ENCODE measurements at regions not wholly inside any gene's neighbourhood (a gene's known extent, or its start where the extent isn't known, plus 50 kb on each side); places are given as distances from the start of the nearest gene placed in this dataset.
"Not testable (repeated sequence)": the region's sequence is repeated elsewhere in the genome, so short reads cannot be mapped to it uniquely, and the experiment has no call there.

DNA sequence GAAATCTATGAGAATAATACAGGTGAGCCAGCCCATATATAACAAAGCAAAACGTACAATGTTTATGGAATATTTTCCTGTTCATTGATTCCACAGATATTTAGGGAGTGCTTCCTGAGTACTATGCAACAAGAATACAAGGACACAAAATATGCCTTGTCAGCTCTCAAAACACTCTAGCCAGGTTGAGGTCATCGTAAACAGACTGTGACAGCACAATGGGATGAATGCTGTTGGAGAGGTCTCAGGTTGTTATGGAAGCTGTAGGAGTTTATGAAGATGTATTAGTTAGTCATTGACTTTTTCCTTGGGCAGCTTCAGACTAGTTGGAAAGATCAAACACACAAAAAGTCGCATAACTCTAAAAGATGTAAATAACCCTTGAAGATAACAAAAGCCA is 98.1 kb upstream of the SEC22B start:
- not testable (repeated sequence) for H3K4me1 Mint-ChIP-seq (ENCODE audit: unreplicated experiment); DNase-seq (ENCODE audit: low spot score); H3K36me3 Mint-ChIP-seq (ENCODE audit: low read depth, unreplicated experiment); H3K27me3 Mint-ChIP-seq (ENCODE audit: unreplicated experiment); H3K27ac Mint-ChIP-seq (ENCODE audit: unreplicated experiment); H3K9me3 Mint-ChIP-seq (ENCODE audit: unreplicated experiment); H3K4me3 Mint-ChIP-seq (ENCODE audit: unreplicated experiment)

DNA sequence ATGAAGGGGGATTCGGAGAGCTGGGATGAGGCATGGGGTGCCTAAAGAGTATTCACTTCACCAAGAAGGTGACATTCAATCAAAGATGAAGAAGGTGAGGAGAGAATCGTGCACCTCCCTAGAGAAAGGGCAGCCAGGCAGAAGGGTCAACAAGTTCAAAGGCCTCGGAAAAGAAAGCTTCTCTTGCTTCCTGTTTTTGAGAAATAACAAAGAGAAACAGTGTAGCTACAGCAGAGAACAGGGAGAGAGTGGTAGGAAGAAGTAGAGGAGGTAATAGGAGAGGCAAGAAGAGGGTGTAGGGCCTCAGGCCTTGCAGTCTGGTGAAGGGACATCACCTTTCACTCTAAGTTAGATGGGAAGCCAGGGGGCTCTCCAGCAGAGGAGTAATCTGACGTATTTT is 97.0 kb upstream of the SEC22B start:
- not testable (repeated sequence) for DNase-seq (ENCODE audit: low spot score); H3K36me3 Mint-ChIP-seq (ENCODE audit: low read depth, unreplicated experiment); H3K4me1 Mint-ChIP-seq (ENCODE audit: unreplicated experiment); H3K9me3 Mint-ChIP-seq (ENCODE audit: unreplicated experiment); H3K27me3 Mint-ChIP-seq (ENCODE audit: unreplicated experiment); H3K4me3 Mint-ChIP-seq (ENCODE audit: unreplicated experiment)
- peak overlapping the region; percentile 58 for H3K27ac Mint-ChIP-seq (ENCODE audit: unreplicated experiment)

DNA sequence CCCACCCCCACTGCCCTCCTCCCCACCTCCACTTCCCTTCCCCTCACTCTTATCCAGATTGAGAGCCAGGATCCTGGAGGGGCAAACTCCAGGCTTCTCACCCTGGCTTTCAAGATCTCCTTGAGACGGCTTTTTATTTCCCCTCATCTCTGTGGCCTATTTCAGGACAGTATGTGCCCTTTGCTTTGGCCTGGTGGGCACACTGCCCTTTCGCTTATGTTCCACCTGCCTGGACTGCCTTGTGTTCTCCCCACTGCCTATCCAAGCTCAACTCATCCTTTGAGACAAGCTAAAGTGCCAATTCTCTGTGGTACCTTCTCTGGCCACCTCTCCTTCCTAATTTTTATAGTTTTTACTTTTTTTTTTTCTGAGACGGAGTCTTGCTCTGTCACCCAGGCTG is 95.9 kb upstream of the SEC22B start:
- not testable (repeated sequence) for H3K4me3 Mint-ChIP-seq (ENCODE audit: unreplicated experiment); H3K27me3 Mint-ChIP-seq (ENCODE audit: unreplicated experiment); H3K27ac Mint-ChIP-seq (ENCODE audit: unreplicated experiment); DNase-seq (ENCODE audit: low spot score); H3K36me3 Mint-ChIP-seq (ENCODE audit: low read depth, unreplicated experiment); H3K9me3 Mint-ChIP-seq (ENCODE audit: unreplicated experiment); H3K4me1 Mint-ChIP-seq (ENCODE audit: unreplicated experiment)

DNA sequence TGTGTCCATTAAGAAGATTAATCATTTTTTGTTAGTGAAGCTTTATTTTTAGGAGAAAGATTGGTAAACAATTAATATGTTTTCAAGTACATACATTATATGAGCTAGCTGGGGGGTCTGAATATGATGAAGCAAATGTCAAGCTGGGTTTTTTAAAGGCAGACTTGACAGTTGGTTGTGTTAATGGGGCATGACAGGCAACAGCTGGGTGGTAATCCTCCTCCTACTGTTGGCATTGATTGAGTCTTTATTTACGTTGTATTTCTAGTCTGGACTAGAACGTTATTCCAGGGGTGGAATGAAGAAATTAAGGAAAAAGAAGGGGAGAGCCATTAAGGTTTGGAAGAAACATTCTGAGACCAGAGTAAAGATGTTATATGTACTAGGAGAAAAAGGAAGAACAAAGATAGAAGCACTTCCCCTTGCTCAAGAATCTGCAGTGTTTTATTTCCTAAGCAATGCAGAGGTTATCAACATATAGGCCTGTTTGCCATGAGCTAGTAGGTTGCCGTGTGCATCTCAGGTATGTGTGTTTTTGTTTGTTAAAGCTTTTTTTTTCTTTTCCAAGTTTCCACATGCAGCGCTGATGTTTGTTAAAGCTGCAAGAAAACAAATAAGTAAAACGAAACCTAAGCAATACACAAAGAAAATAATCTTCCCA is 95.4 kb upstream of the SEC22B start:
- H3K27me3 Mint-ChIP-seq (ENCODE audit: unreplicated experiment) = not testable (repeated sequence)

DNA sequence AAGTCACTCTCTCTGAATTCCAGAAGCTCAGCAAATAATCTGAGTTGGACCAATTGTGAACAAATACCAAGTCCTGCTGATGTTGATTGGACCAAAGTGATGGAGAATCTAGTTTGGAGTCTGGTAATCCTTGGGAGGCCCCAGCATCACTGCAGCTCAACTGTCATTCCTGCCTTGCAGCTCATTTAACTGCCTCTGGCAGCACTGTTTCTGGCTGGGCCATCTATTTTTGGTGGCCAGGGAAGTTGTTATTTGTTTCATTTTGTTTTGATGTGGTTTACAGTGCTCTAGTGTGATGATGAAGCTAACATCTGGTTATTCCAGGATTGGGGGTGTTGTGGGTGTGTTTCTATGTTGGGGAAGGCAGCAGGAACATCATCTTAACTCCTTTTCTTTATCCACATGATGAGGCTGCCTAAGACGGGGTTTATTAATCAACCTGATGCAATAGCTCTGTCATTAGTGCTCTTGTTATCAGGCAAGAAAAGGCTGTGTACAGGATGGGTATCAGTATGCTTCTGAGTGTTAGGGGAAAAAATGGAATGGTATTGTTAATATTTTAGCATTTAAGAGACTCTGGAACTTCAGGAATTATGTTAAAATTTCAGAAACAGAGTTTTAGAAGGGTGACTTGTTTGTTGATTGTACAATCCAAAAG is 91.7 kb upstream of the SEC22B start:
- H3K27ac Mint-ChIP-seq (ENCODE audit: unreplicated experiment); DNase-seq (ENCODE audit: low spot score); H3K27me3 Mint-ChIP-seq (ENCODE audit: unreplicated experiment); H3K4me3 Mint-ChIP-seq (ENCODE audit: unreplicated experiment); H3K4me1 Mint-ChIP-seq (ENCODE audit: unreplicated experiment); H3K9me3 Mint-ChIP-seq (ENCODE audit: unreplicated experiment); H3K36me3 Mint-ChIP-seq (ENCODE audit: low read depth, unreplicated experiment): not testable (repeated sequence)

More for the DNA sequence above, 95.4 kb upstream of the SEC22B start:
- DNase-seq (ENCODE audit: low spot score); H3K27ac Mint-ChIP-seq (ENCODE audit: unreplicated experiment); H3K36me3 Mint-ChIP-seq (ENCODE audit: low read depth, unreplicated experiment); H3K4me3 Mint-ChIP-seq (ENCODE audit: unreplicated experiment); H3K4me1 Mint-ChIP-seq (ENCODE audit: unreplicated experiment); H3K9me3 Mint-ChIP-seq (ENCODE audit: unreplicated experiment): not testable (repeated sequence)

DNA sequence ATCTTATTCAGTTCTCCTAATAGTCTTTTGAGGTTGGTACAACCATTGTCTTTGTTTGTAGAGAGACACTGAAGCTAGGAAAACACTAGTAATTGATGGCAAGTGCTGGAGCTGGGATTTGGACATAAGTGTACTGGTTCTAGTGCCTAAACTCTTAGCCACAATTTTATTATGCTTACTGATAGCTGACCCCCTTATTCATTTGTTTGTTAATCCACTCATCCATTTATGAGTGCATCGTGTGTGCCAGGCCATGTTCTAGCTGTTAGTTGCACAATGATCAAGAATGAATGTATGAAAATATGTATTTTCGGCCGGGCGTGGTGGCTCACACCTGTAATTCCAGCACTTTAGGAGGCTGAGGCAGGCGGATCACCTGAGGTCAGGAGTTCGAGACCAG is 88.2 kb upstream of the SEC22B start:
- not testable (repeated sequence) for H3K4me1 Mint-ChIP-seq (ENCODE audit: unreplicated experiment); DNase-seq (ENCODE audit: low spot score); H3K4me3 Mint-ChIP-seq (ENCODE audit: unreplicated experiment); H3K27me3 Mint-ChIP-seq (ENCODE audit: unreplicated experiment); H3K36me3 Mint-ChIP-seq (ENCODE audit: low read depth, unreplicated experiment); H3K9me3 Mint-ChIP-seq (ENCODE audit: unreplicated experiment); H3K27ac Mint-ChIP-seq (ENCODE audit: unreplicated experiment)

DNA sequence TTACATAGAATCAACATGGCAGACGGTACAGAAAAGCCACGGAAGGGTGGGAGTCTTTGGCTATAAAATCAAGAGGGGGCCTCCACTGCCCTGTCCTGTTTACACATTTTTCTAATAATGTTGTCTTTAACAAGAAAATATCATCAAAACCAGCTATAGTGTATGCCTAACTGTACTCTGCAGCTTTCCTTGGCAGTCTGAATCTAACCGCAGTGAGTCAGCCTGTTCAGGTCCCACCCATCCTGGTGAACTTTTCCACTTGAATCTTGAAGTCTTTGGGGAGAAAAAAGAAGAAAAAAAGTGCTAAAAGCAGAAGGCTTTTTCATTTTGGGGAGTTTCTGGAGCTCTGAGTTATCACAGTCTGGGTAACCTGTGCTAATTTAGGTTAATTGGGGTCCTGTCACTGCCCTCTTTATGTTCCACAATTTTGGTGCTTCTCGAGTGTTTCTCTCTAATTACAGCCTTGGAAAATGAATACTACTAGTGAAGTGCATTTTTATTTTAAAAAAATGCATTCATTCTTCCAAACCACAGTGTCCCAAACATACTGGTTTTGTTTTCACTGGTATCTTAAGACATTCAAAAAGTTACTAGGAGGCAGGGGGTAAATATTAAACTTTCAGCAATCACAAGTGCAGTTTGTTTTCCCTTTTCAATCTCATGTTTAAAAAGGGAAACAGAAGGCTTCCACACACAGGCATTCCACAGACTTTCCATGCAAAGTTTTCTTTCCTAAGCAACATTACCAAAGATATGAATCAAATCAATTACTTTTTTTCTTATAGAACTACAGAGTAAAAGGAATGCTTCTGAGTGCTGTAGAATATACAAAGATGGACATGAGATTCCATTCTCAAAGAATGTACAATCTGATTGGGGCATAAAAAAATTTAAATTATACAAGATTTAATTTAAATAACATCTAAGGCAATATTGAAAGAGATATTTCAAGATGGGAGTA is 86.8 kb upstream of the SEC22B start:
- H3K9me3 Mint-ChIP-seq (ENCODE audit: unreplicated experiment); H3K36me3 Mint-ChIP-seq (ENCODE audit: low read depth, unreplicated experiment); H3K27ac Mint-ChIP-seq (ENCODE audit: unreplicated experiment); H3K27me3 Mint-ChIP-seq (ENCODE audit: unreplicated experiment); H3K4me1 Mint-ChIP-seq (ENCODE audit: unreplicated experiment); DNase-seq (ENCODE audit: low spot score); H3K4me3 Mint-ChIP-seq (ENCODE audit: unreplicated experiment): not testable (repeated sequence)

DNA sequence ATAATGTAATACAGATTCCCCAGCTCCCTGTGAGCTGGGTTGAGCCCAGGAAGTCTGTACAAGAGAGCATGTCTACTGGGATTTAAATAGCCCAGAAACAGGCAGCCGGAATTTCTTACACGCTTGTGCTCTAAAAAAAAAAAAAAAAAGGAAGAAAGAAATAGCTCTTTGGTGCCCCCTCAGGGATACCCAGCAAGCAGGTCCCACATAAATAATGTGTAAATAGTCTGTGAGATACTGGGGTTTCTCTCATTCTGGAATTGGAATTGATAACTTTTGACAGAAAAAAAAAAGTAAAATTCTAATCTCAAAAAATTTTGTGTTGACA is 81.4 kb upstream of the SEC22B start:
- not testable (repeated sequence) for H3K36me3 Mint-ChIP-seq (ENCODE audit: low read depth, unreplicated experiment); H3K4me1 Mint-ChIP-seq (ENCODE audit: unreplicated experiment); H3K9me3 Mint-ChIP-seq (ENCODE audit: unreplicated experiment); H3K27me3 Mint-ChIP-seq (ENCODE audit: unreplicated experiment); H3K4me3 Mint-ChIP-seq (ENCODE audit: unreplicated experiment); DNase-seq (ENCODE audit: low spot score); H3K27ac Mint-ChIP-seq (ENCODE audit: unreplicated experiment)

DNA sequence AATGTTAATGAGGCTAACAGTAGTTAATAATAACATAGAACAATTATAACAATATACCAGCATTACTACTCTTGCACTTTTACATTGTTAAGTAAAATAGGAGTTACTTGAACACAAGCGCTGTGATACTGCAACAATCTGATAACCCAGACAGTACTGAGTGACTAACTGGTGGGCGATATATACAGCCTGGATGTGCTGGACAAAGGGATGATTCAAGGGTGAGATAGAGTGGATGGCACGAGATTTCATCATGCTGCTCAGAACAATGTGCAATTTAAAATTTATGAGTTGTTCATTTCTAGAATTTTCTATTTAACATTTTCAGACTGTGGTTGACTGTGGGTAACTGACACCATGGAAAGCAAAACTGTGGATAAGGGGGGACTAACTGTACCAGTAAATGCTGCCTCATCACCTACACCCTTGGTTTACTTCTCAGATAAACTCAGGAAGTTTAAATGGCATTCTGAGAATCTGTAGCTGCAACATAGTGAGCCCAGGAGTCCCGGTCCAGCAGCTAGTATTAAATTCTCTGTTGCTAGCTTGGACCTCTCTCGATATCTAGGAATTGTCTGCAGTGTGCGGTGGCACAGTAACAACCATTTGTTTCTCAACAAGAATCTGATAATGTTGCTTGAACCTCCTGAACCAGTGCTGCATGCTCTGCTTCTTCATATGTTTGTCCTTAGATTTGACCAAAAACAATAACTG is 80.9 kb upstream of the SEC22B start:
- DNase-seq (ENCODE audit: low spot score); H3K4me3 Mint-ChIP-seq (ENCODE audit: unreplicated experiment); H3K27me3 Mint-ChIP-seq (ENCODE audit: unreplicated experiment); H3K4me1 Mint-ChIP-seq (ENCODE audit: unreplicated experiment); H3K27ac Mint-ChIP-seq (ENCODE audit: unreplicated experiment); H3K9me3 Mint-ChIP-seq (ENCODE audit: unreplicated experiment); H3K36me3 Mint-ChIP-seq (ENCODE audit: low read depth, unreplicated experiment): not testable (repeated sequence)

DNA sequence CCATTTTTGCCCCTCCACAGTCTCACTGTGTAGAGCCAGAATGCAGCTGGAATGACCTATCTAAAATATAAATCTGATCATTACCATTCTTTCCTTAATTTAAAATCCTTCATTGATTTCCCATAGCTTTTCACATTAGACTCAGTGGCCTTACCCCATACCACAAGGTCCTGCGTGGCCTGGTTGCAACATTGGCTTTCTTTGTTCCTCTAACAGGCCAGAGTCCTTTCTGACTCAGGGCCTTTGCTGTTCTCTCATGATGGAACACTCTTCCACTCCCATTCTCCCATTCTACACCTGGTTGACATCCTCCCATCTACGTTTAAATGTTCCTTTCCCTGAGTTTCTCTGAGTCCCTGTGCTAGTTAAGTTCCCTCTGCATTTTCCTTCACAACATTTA is 74.4 kb upstream of the SEC22B start:
- not testable (repeated sequence) for H3K27me3 Mint-ChIP-seq (ENCODE audit: unreplicated experiment); H3K4me3 Mint-ChIP-seq (ENCODE audit: unreplicated experiment); H3K27ac Mint-ChIP-seq (ENCODE audit: unreplicated experiment); H3K4me1 Mint-ChIP-seq (ENCODE audit: unreplicated experiment); H3K9me3 Mint-ChIP-seq (ENCODE audit: unreplicated experiment); DNase-seq (ENCODE audit: low spot score); H3K36me3 Mint-ChIP-seq (ENCODE audit: low read depth, unreplicated experiment)

DNA sequence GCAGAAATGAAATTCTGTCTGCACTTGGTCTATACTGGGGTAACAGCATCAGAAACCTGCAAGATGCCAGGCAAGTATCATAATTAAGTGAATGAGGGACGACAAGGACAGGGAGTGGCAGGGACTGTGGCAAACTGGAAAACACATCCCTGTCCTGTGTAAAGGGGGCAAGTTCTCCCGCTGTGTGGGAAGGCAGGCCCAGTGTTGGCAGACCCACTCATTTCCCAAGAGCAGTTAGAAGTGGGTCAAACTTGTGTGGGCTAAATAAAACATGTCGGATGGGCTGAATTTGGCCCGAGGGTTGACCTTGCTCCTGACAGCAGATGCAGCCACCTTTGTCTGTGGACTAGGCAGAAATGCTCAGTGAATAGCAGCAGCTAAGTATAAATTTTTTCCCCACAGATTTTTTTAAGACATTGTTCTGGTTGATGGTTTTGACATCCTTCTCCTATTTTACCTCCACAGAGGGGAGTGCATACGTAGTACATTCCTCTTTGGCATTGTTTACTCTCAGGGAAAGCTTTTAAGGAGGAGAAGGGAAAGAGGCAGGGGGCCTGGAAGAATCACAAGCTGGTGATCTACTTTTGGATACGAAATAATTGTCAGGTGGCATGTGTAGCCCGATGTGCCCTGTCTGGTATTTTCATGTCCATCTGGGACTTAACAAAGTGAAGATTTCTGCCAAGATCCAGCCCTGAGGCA is 72.6 kb upstream of the SEC22B start:
- H3K27ac Mint-ChIP-seq (ENCODE audit: unreplicated experiment); DNase-seq (ENCODE audit: low spot score); H3K27me3 Mint-ChIP-seq (ENCODE audit: unreplicated experiment); H3K4me1 Mint-ChIP-seq (ENCODE audit: unreplicated experiment); H3K4me3 Mint-ChIP-seq (ENCODE audit: unreplicated experiment); H3K9me3 Mint-ChIP-seq (ENCODE audit: unreplicated experiment); H3K36me3 Mint-ChIP-seq (ENCODE audit: low read depth, unreplicated experiment): not testable (repeated sequence)

All from endothelial cell (in vitro differentiated cells).